PC-9 (cell line): ENCODE measurements at regions not wholly inside any gene's neighbourhood (a gene's known extent, or its start where the extent isn't known, plus 50 kb on each side); places are given as distances from the start of the nearest gene placed in this dataset.

Source experiments
- BruUV-seq: library from RNA; stranded (reverse); fragments of 400-500 nt; replicated peaks from 2 replicates; lab custom pipeline; 2021; lab: Mats Ljungman, UMichigan
- CTCF ChIA-PET: fragments of 300-600 bp; sonication (Branson Sonifier 250); formaldehyde crosslinking; loops from one replicate; lab custom pipeline; 2022; ENCODE audit warnings: antibody characterized with exemption; lab: Charles Lee
- POLR2A ChIA-PET: fragments of 300-600 bp; sonication (Branson Sonifier 250); formaldehyde crosslinking; loops from one replicate; lab custom pipeline; 2022; ENCODE audit warnings: antibody characterized with exemption; ENCODE audit not compliant: unreplicated experiment; lab: Charles Lee
- DNase-seq, 2 experiments: peaks; one replicate each; pipeline versions ENCODE4 v3.0.0 to v3.0.0-alpha.2; 2015 to 2022; ENCODE audit warnings: mixed read lengths in 1 of 2
- H2AFZ ChIP-seq: fragments of 200-600 bp; sonication (generic); 2 replicates; pipeline ENCODE4 v1.8.1; 2017; ENCODE audit warnings: antibody characterized with exemption
- H3F3A ChIP-seq: fragments of 200-600 bp; sonication (generic); 2 replicates; pipeline ENCODE4 v1.8.1; 2017; ENCODE audit warnings: antibody characterized with exemption, mild to moderate bottlenecking, low read depth; ENCODE audit not compliant: insufficient read depth
- H3K27ac ChIP-seq: fragments of 200-600 bp; sonication (generic); 2 replicates; pipeline ENCODE4 v1.6.1; 2016; ENCODE audit warnings: mixed run types
- H3K27me3 ChIP-seq: fragments of 200-600 bp; sonication (generic); 2 replicates; pipeline ENCODE4 v1.6.1; 2016; ENCODE audit warnings: low read depth, mixed run types; ENCODE audit not compliant: insufficient read depth
- H3K36me3 ChIP-seq: fragments of 200-600 bp; sonication (generic); 2 replicates; pipeline ENCODE4 v1.6.1; 2016; ENCODE audit warnings: low read depth, mixed run types
- H3K4me1 ChIP-seq: fragments of 200-600 bp; sonication (generic); replicated peaks from 2 replicates; pipeline ENCODE4 v1.6.1; 2016; ENCODE audit warnings: mixed run types; ENCODE audit not compliant: insufficient read depth
- H3K4me2 ChIP-seq: fragments of 200-600 bp; sonication (generic); 2 replicates; pipeline ENCODE4 v1.6.1; 2017; ENCODE audit warnings: mixed run types
- H3K4me3 ChIP-seq: fragments of 200-600 bp; sonication (generic); 2 replicates; pipeline ENCODE4 v1.6.1; 2016; ENCODE audit warnings: mixed run types
- H3K79me2 ChIP-seq: fragments of 200-600 bp; sonication (generic); 2 replicates; pipeline ENCODE4 v1.6.1; 2017; ENCODE audit warnings: low read depth, mixed run types
- H3K9me2 ChIP-seq: fragments of 200-600 bp; sonication (generic); 2 replicates; pipeline ENCODE4 v1.8.1; 2017; ENCODE audit warnings: mild to moderate bottlenecking; ENCODE audit not compliant: insufficient read depth
- H3K9me3 ChIP-seq: fragments of 200-600 bp; sonication (generic); 2 replicates; pipeline ENCODE4 v1.8.1; 2016; ENCODE audit warnings: low read depth; ENCODE audit not compliant: insufficient read depth
- H4K20me1 ChIP-seq: fragments of 200-600 bp; sonication (generic); 2 replicates; pipeline ENCODE4 v1.8.1; 2017; ENCODE audit not compliant: insufficient read depth
- CTCF ChIP-seq: fragments of 200-600 bp; sonication (generic); conservative IDR thresholded peaks from 2 replicates; pipeline ENCODE4 v1.6.1; 2017; ENCODE audit warnings: mixed run types, antibody characterized with exemption, mild to moderate bottlenecking, moderate library complexity
- EZH2 ChIP-seq: fragments of 200-600 bp; sonication (generic); IDR thresholded peaks from 2 replicates; pipeline ENCODE4 v1.8.0; 2017; ENCODE audit warnings: antibody characterized with exemption, low read depth
- intact Hi-C: fragments of 100-400 bp; cut with micrococcal nuclease; formaldehyde crosslinking; loops from one replicate; pipeline ENCODE4 v1.10.0; 2022; ENCODE audit not compliant: unreplicated experiment

- H3K4me2 ChIP-seq = no peak overlapping the region
- H3K4me3 ChIP-seq = no peak overlapping the region
- H3K36me3 ChIP-seq = no peaks in the 10 kb centered on the region
- intact Hi-C loops = no loop called here
- ChIA-PET POLR2A (no interaction called here), CTCF (no interaction called here)
- no peaks in the 10 kb centered on the region for H3F3A ChIP-seq
- H3K9me3 ChIP-seq = no peaks in the 10 kb centered on the region
- H3K27me3 ChIP-seq = no peaks in the 10 kb centered on the region
- no TSS peak for BruUV-seq
- no peak overlapping the region for H2AFZ ChIP-seq
- no peaks in the 10 kb centered on the region for H3K79me2 ChIP-seq
- H3K9me2 ChIP-seq = no peaks in the 10 kb centered on the region
- no peaks in the 10 kb centered on the region for H3K4me1 ChIP-seq
- H3K27ac ChIP-seq = no peak overlapping the region
- TF ChIP-seq CTCF (no peak), EZH2 (no peak)
- H4K20me1 ChIP-seq = no peaks in the 10 kb centered on the region
- no peak for DNase-seq
Observed at GRCh38 chr2:66173645-66174044, 261.3 kb upstream of the MEIS1 start.

GRCh38 chr2:66171530-66171929, 263.4 kb upstream of the MEIS1 start:
- H3K36me3 ChIP-seq = no peaks in the 10 kb centered on the region
- no peaks in the 10 kb centered on the region for H4K20me1 ChIP-seq
- H2AFZ ChIP-seq = no peak overlapping the region
- intact Hi-C loops = no loop called here
- ChIA-PET POLR2A (no interaction called here), CTCF (no interaction called here)
- DNase-seq = no peak
- H3K4me1 ChIP-seq = no peaks in the 10 kb centered on the region
- TF ChIP-seq EZH2 (no peak), CTCF (no peak)
- no peak overlapping the region for H3K4me2 ChIP-seq
- H3K9me2 ChIP-seq = no peaks in the 10 kb centered on the region
- no peaks in the 10 kb centered on the region for H3F3A ChIP-seq
- no peak overlapping the region for H3K4me3 ChIP-seq
- BruUV-seq = no TSS peak
- no peaks in the 10 kb centered on the region for H3K27me3 ChIP-seq
- H3K79me2 ChIP-seq = no peaks in the 10 kb centered on the region
- no peaks in the 10 kb centered on the region for H3K9me3 ChIP-seq
- no peak overlapping the region for H3K27ac ChIP-seq

- no peak overlapping the region for H3K4me2 ChIP-seq
- CTCF ChIA-PET = no interaction called here
- BruUV-seq = no TSS peak
- H3K27ac ChIP-seq = no peak overlapping the region
- H3K9me3 ChIP-seq = no peaks in the 10 kb centered on the region
- no peaks in the 10 kb centered on the region for H3K36me3 ChIP-seq
- H4K20me1 ChIP-seq = no peaks in the 10 kb centered on the region
- H3K9me2 ChIP-seq = no peaks in the 10 kb centered on the region
- DNase-seq = no peak
- TF ChIP-seq EZH2 (no peak), CTCF (no peak)
- no peaks in the 10 kb centered on the region for H3K4me1 ChIP-seq
- H3F3A ChIP-seq = no peaks in the 10 kb centered on the region
- H3K27me3 ChIP-seq = no peaks in the 10 kb centered on the region
- POLR2A ChIA-PET = no interaction called here
- no peaks in the 10 kb centered on the region for H3K79me2 ChIP-seq
- no peak overlapping the region for H3K4me3 ChIP-seq
- intact Hi-C loops = no loop called here
- H2AFZ ChIP-seq = no peak overlapping the region
Observed at GRCh38 chr2:66170744-66171330, 264.1 kb upstream of the MEIS1 start.
